ENCODE measurements at regions not wholly inside any gene's neighbourhood (a gene's known extent, or its start where the extent isn't known, plus 50 kb on each side); places are given as distances from the start of the nearest gene placed in this dataset.

GRCh38 chrX:8358302-8358701, 106.3 kb upstream of the VCX3B start:
- TF ChIP-seq, protein P1, sequence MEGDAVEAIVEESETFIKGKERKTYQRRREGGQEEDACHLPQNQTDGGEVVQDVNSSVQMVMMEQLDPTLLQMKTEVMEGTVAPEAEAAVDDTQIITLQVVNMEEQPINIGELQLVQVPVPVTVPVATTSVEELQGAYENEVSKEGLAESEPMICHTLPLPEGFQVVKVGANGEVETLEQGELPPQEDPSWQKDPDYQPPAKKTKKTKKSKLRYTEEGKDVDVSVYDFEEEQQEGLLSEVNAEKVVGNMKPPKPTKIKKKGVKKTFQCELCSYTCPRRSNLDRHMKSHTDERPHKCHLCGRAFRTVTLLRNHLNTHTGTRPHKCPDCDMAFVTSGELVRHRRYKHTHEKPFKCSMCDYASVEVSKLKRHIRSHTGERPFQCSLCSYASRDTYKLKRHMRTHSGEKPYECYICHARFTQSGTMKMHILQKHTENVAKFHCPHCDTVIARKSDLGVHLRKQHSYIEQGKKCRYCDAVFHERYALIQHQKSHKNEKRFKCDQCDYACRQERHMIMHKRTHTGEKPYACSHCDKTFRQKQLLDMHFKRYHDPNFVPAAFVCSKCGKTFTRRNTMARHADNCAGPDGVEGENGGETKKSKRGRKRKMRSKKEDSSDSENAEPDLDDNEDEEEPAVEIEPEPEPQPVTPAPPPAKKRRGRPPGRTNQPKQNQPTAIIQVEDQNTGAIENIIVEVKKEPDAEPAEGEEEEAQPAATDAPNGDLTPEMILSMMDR (IDR thresholded peaks at IDR 0.05; ENCODE audit: poor library complexity): no peak
- TF ChIP-seq EZH2 (IDR thresholded peaks at IDR 0.05; ENCODE audit: borderline replicate concordance) (no peak), EZH2phosphoT487 (IDR thresholded peaks at IDR 0.05; ENCODE audit: low read depth, severe bottlenecking, unreplicated experiment) (no peak)
